ENCODE measurements at regions not wholly inside any gene's neighbourhood (a gene's known extent, or its start where the extent isn't known, plus 50 kb on each side); places are given as distances from the start of the nearest gene placed in this dataset.

DNA sequence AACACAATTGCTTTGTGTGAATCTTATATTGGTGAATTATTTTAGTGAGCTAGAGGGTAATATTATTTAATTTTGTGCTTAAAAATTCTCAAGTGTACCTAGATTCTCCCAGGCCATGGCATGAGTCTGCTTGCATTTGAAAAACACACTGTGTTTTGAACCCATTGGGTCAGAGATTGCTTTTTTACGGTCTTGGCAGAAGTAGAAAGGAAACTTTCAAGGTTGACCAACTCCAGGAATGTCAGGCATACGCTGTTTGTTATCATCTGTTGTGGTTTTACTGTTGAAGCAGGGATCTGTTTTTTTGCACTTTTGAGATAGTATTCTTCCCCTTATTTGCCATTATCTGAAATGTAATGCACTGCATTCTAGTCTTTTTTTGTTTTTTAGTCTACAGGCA, 377.4 kb downstream of the RPRM start:
- Mint-ChIP-seq H3K4me1 (ENCODE audit: low read depth) (no peaks in the 10 kb centered on the region), H3K36me3 (ENCODE audit: low read depth) (no peaks in the 10 kb centered on the region), H3K27me3 (ENCODE audit: insufficient read depth) (no peaks in the 10 kb centered on the region), H3K4me3 (no peak overlapping the region), H3K9me3 (no peaks in the 10 kb centered on the region), H3K27ac (no peak overlapping the region)
- intact Hi-C loops (cut with micrococcal nuclease), result no loop called here
- no peak for DNase-seq (ENCODE audit: low spot score)

DNA sequence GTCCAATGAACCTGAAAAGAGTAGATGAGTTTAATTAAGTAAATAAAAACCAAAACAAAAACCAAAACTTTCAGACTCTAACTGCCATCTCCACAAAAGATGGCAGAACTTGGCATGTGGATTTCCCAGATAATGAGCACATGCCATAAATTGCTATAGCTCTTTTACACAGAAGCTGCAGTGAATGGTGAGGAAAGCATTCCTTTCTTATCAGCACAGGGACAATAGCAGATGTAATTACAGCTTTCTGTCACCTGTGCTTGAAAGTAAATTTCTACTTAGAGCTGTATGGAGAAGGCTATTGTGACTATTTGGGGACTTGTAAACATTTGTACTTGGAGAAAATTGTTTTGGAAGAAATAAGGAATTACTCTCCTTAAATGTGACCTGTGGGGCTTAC, 378.4 kb downstream of the RPRM start:
- H3K4me3 Mint-ChIP-seq, result no peak overlapping the region
- H3K36me3 Mint-ChIP-seq (ENCODE audit: low read depth), result no peaks in the 10 kb centered on the region
- intact Hi-C loops (cut with micrococcal nuclease), result no loop called here
- no peak for DNase-seq (ENCODE audit: low spot score)
- no peaks in the 10 kb centered on the region for H3K27me3 Mint-ChIP-seq (ENCODE audit: insufficient read depth)
- H3K4me1 Mint-ChIP-seq (ENCODE audit: low read depth), result no peaks in the 10 kb centered on the region
- no peaks in the 10 kb centered on the region for H3K9me3 Mint-ChIP-seq
- H3K27ac Mint-ChIP-seq, result no peak overlapping the region

- Mint-ChIP-seq H3K4me3 (no peak overlapping the region), H3K4me1 (ENCODE audit: low read depth) (no peaks in the 10 kb centered on the region), H3K27ac (no peak overlapping the region), H3K36me3 (ENCODE audit: low read depth) (no peaks in the 10 kb centered on the region), H3K27me3 (ENCODE audit: insufficient read depth) (no peaks in the 10 kb centered on the region), H3K9me3 (peaks cover 7% of the 10 kb centered on the region)
- intact Hi-C loops (cut with micrococcal nuclease), result no loop called here
- DNase-seq (ENCODE audit: low spot score), result no peak
Measured at GRCh38 chr2:153098073-153098472, 379.7 kb downstream of the ARL6IP6 start.

GRCh38 chr2:153096272-153096671, 377.9 kb downstream of the ARL6IP6 start:
- intact Hi-C loops (cut with micrococcal nuclease), result no loop called here
- no peaks in the 10 kb centered on the region for H3K36me3 Mint-ChIP-seq (ENCODE audit: low read depth)
- peaks cover 7% of the 10 kb centered on the region for H3K9me3 Mint-ChIP-seq
- no peaks in the 10 kb centered on the region for H3K27me3 Mint-ChIP-seq (ENCODE audit: insufficient read depth)
- no peak overlapping the region for H3K27ac Mint-ChIP-seq
- DNase-seq (ENCODE audit: low spot score), result no peak
- no peaks in the 10 kb centered on the region for H3K4me1 Mint-ChIP-seq (ENCODE audit: low read depth)
- no peak overlapping the region for H3K4me3 Mint-ChIP-seq

GRCh38 chr2:153091344-153091743, 372.9 kb downstream of the ARL6IP6 start:
- Mint-ChIP-seq H3K9me3 (peaks cover 7% of the 10 kb centered on the region), H3K4me3 (no peak overlapping the region), H3K4me1 (ENCODE audit: low read depth) (no peaks in the 10 kb centered on the region), H3K27me3 (ENCODE audit: insufficient read depth) (no peaks in the 10 kb centered on the region), H3K27ac (no peak overlapping the region), H3K36me3 (ENCODE audit: low read depth) (no peaks in the 10 kb centered on the region)
- no peak for DNase-seq (ENCODE audit: low spot score)
- intact Hi-C loops (cut with micrococcal nuclease), result no loop called here

GRCh38 chr2:153079315-153079714, 360.9 kb downstream of the ARL6IP6 start:
- H3K4me1 Mint-ChIP-seq (ENCODE audit: low read depth), result no peaks in the 10 kb centered on the region
- H3K27me3 Mint-ChIP-seq (ENCODE audit: insufficient read depth), result no peaks in the 10 kb centered on the region
- no peak overlapping the region for H3K4me3 Mint-ChIP-seq
- H3K27ac Mint-ChIP-seq, result no peak overlapping the region
- H3K9me3 Mint-ChIP-seq, result no peaks in the 10 kb centered on the region
- DNase-seq (ENCODE audit: low spot score), result no peak
- no peaks in the 10 kb centered on the region for H3K36me3 Mint-ChIP-seq (ENCODE audit: low read depth)
- intact Hi-C loops (cut with micrococcal nuclease), result no loop called here

DNA sequence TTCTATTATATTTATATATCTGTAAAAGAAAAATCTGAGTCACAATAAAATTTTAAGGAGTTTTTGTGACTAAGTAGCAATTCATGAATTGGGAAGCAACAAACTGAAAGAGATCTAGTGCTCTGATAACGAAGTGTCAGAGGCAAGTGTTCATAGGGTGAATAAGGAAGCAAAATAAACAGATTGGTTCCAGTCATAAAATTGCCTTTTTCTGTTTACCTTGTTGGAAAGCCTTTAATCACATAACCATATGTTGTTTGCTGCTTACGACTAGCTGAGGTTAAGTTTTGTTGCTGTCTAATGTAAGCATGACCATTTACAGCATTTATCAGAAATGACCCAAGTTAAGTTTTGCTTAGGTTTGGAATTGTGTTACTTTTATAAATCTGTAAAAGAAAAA, 358.9 kb downstream of the ARL6IP6 start:
- Mint-ChIP-seq H3K27me3 (ENCODE audit: insufficient read depth) (no peaks in the 10 kb centered on the region), H3K36me3 (ENCODE audit: low read depth) (no peaks in the 10 kb centered on the region), H3K4me3 (no peak overlapping the region), H3K27ac (no peak overlapping the region), H3K9me3 (no peaks in the 10 kb centered on the region), H3K4me1 (ENCODE audit: low read depth) (no peaks in the 10 kb centered on the region)
- intact Hi-C loops (cut with micrococcal nuclease), result no loop called here
- no peak for DNase-seq (ENCODE audit: low spot score)

GRCh38 chr2:153074207-153074606, 355.8 kb downstream of the ARL6IP6 start:
- DNase-seq (ENCODE audit: low spot score), result no peak
- Mint-ChIP-seq H3K36me3 (ENCODE audit: low read depth) (no peaks in the 10 kb centered on the region), H3K27me3 (ENCODE audit: insufficient read depth) (no peaks in the 10 kb centered on the region), H3K4me3 (no peak overlapping the region), H3K4me1 (ENCODE audit: low read depth) (no peaks in the 10 kb centered on the region), H3K9me3 (no peaks in the 10 kb centered on the region), H3K27ac (no peak overlapping the region)
- intact Hi-C loops (cut with micrococcal nuclease), result no loop called here

GRCh38 chr2:153072813-153073212, 354.4 kb downstream of the ARL6IP6 start:
- no peaks in the 10 kb centered on the region for H3K9me3 Mint-ChIP-seq
- H3K4me3 Mint-ChIP-seq, result no peak overlapping the region
- DNase-seq (ENCODE audit: low spot score), result no peak
- intact Hi-C loops (cut with micrococcal nuclease), result no loop called here
- no peaks in the 10 kb centered on the region for H3K4me1 Mint-ChIP-seq (ENCODE audit: low read depth)
- no peaks in the 10 kb centered on the region for H3K27me3 Mint-ChIP-seq (ENCODE audit: insufficient read depth)
- no peaks in the 10 kb centered on the region for H3K36me3 Mint-ChIP-seq (ENCODE audit: low read depth)
- no peak overlapping the region for H3K27ac Mint-ChIP-seq

- intact Hi-C loops (cut with micrococcal nuclease), result no loop called here
- no peak overlapping the region for H3K4me3 Mint-ChIP-seq
Measured at GRCh38 chr2:153072077-153072476, 353.7 kb downstream of the ARL6IP6 start.

GRCh38 chr2:153071090-153071489, 352.7 kb downstream of the ARL6IP6 start:
- H3K4me3 Mint-ChIP-seq, result no peak overlapping the region
- no peak overlapping the region for H3K27ac Mint-ChIP-seq
- no peak for DNase-seq (ENCODE audit: low spot score)
- intact Hi-C loops (cut with micrococcal nuclease), result no loop called here
- H3K4me1 Mint-ChIP-seq (ENCODE audit: low read depth), result no peaks in the 10 kb centered on the region
- H3K27me3 Mint-ChIP-seq (ENCODE audit: insufficient read depth), result no peaks in the 10 kb centered on the region
- H3K9me3 Mint-ChIP-seq, result no peaks in the 10 kb centered on the region
- H3K36me3 Mint-ChIP-seq (ENCODE audit: low read depth), result no peaks in the 10 kb centered on the region

More at GRCh38 chr2:153072077-153072476, 353.7 kb downstream of the ARL6IP6 start:
- Mint-ChIP-seq H3K36me3 (ENCODE audit: low read depth) (no peaks in the 10 kb centered on the region), H3K9me3 (no peaks in the 10 kb centered on the region), H3K4me1 (ENCODE audit: low read depth) (no peaks in the 10 kb centered on the region), H3K27me3 (ENCODE audit: insufficient read depth) (no peaks in the 10 kb centered on the region), H3K27ac (no peak overlapping the region)
- no peak for DNase-seq (ENCODE audit: low spot score)

- Mint-ChIP-seq H3K27ac (no peak overlapping the region), H3K27me3 (ENCODE audit: insufficient read depth) (no peaks in the 10 kb centered on the region), H3K9me3 (no peaks in the 10 kb centered on the region), H3K36me3 (ENCODE audit: low read depth) (no peaks in the 10 kb centered on the region), H3K4me3 (no peak overlapping the region), H3K4me1 (ENCODE audit: low read depth) (no peaks in the 10 kb centered on the region)
- intact Hi-C loops (cut with micrococcal nuclease), result no loop called here
- no peak for DNase-seq (ENCODE audit: low spot score)
Measured at GRCh38 chr2:153068915-153069314, 350.5 kb downstream of the ARL6IP6 start.

- H3K4me3 Mint-ChIP-seq, result no peak overlapping the region
Measured at GRCh38 chr2:153068052-153068451, 349.6 kb downstream of the ARL6IP6 start.

DNA sequence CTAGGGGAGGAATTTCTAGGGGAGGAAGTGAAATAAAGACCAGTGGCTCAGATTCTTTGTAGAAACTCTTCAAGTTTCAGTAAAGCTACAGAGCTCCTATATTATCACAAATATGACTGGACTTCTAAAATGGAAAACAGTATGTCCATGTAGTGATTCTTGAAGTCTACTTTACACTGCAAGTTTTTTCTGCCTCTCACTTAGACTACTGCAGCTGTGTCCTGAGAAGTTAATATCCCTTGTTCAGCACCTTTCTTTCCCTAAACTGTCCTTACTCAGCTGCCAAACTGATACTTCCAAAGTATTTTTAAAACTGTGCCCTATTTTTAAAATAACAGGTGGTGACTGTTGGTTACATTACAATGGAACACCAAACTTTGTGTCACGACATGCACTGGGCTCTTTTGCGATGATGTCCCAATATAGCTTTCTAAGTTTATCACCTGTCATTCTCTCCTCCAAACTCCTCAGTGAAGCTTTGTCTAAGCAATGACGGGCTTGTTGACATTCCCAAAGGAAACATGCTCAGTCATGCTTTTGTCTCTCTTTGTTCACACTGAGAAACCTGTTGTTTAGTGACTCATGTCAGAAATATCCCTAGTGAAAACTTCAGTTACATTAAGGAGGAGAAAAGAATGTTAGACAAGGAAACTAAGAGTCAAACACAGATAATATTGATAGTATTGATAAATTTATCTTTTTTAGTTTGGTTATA, 341.1 kb downstream of the ARL6IP6 start:
- H3K27ac Mint-ChIP-seq, result no peak overlapping the region
- no peak overlapping the region for H3K4me3 Mint-ChIP-seq
- no peaks in the 10 kb centered on the region for H3K9me3 Mint-ChIP-seq
- H3K36me3 Mint-ChIP-seq (ENCODE audit: low read depth), result no peaks in the 10 kb centered on the region
- no peaks in the 10 kb centered on the region for H3K27me3 Mint-ChIP-seq (ENCODE audit: insufficient read depth)
- intact Hi-C loops (cut with micrococcal nuclease), result no loop called here
- DNase-seq (ENCODE audit: low spot score), result no peak
- no peaks in the 10 kb centered on the region for H3K4me1 Mint-ChIP-seq (ENCODE audit: low read depth)

More at GRCh38 chr2:153068052-153068451, 349.6 kb downstream of the ARL6IP6 start:
- no peak overlapping the region for H3K27ac Mint-ChIP-seq
- no peak for DNase-seq (ENCODE audit: low spot score)
- no peaks in the 10 kb centered on the region for H3K27me3 Mint-ChIP-seq (ENCODE audit: insufficient read depth)
- intact Hi-C loops (cut with micrococcal nuclease), result no loop called here
- no peaks in the 10 kb centered on the region for H3K4me1 Mint-ChIP-seq (ENCODE audit: low read depth)
- no peaks in the 10 kb centered on the region for H3K9me3 Mint-ChIP-seq
- H3K36me3 Mint-ChIP-seq (ENCODE audit: low read depth), result no peaks in the 10 kb centered on the region
